IPS-NIHi7 (cell line): ENCODE measurements at regions not wholly inside any gene's neighbourhood (a gene's known extent, or its start where the extent isn't known, plus 50 kb on each side); places are given as distances from the start of the nearest gene placed in this dataset.
"Not testable (repeated sequence)": the region's sequence is repeated elsewhere in the genome, so short reads cannot be mapped to it uniquely, and the experiment has no call there.

Source experiments
- DNase-seq: peaks from one replicate; pipeline ENCODE4 v3.0.0; 2012; ENCODE audit warnings: mixed read lengths; ENCODE audit errors: extremely low spot score

- DNase-seq = no peak
These were observed 92.7 kb upstream of the AMN1 start for GRCh38 chr12:31821484-31821883.

- DNase-seq = no peak
These were observed 92.0 kb upstream of the AMN1 start for GRCh38 chr12:31820832-31821231.

- DNase-seq = no peak
These were observed 90.6 kb upstream of the AMN1 start for GRCh38 chr12:31819427-31819826.

GRCh38 chr12:31818623-31819268 lies 89.9 kb upstream of the AMN1 start:
- DNase-seq = no peak

GRCh38 chr12:31817120-31817519 lies 88.3 kb upstream of the AMN1 start:
- no peak for DNase-seq

- DNase-seq = no peak
These were observed 86.3 kb upstream of the AMN1 start for GRCh38 chr12:31815096-31815495.

GRCh38 chr12:31813305-31813704 lies 84.5 kb upstream of the AMN1 start:
- peak; percentile 68 for DNase-seq

- DNase-seq = no peak
These were observed 78.9 kb upstream of the AMN1 start for GRCh38 chr12:31807773-31808097.

GRCh38 chr12:31807081-31807772 lies 78.4 kb upstream of the AMN1 start:
- DNase-seq = not testable (repeated sequence)

GRCh38 chr12:31805681-31806080 lies 76.9 kb upstream of the AMN1 start:
- not testable (repeated sequence) for DNase-seq

- DNase-seq = not testable (repeated sequence)
These were observed 75.9 kb upstream of the AMN1 start for GRCh38 chr12:31804707-31805106.

- no peak for DNase-seq
These were observed 75.3 kb upstream of the AMN1 start for GRCh38 chr12:31804185-31804504.

- DNase-seq = peak; percentile 18
These were observed 74.7 kb upstream of the AMN1 start for GRCh38 chr12:31803306-31804184.

- no peak for DNase-seq
These were observed 73.1 kb upstream of the AMN1 start for GRCh38 chr12:31801872-31802271.

- DNase-seq = no peak
These were observed 68.5 kb upstream of the AMN1 start for GRCh38 chr12:31797230-31797872.

GRCh38 chr12:31796270-31796951 lies 67.6 kb upstream of the AMN1 start:
- no peak for DNase-seq

- no peak for DNase-seq
These were observed 65.9 kb upstream of the AMN1 start for GRCh38 chr12:31794745-31795144.

- not testable (repeated sequence) for DNase-seq
These were observed 62.4 kb upstream of the AMN1 start for GRCh38 chr12:31791265-31791664.

GRCh38 chr12:31790759-31791158 lies 61.9 kb upstream of the AMN1 start:
- DNase-seq = no peak

GRCh38 chr12:31785318-31785717 lies 56.5 kb upstream of the AMN1 start:
- no peak for DNase-seq

- no peak for DNase-seq
These were observed 55.3 kb upstream of the AMN1 start for GRCh38 chr12:31783996-31784645.
